ENCODE measurements at regions not wholly inside any gene's neighbourhood (a gene's known extent, or its start where the extent isn't known, plus 50 kb on each side); places are given as distances from the start of the nearest gene placed in this dataset.

DNA sequence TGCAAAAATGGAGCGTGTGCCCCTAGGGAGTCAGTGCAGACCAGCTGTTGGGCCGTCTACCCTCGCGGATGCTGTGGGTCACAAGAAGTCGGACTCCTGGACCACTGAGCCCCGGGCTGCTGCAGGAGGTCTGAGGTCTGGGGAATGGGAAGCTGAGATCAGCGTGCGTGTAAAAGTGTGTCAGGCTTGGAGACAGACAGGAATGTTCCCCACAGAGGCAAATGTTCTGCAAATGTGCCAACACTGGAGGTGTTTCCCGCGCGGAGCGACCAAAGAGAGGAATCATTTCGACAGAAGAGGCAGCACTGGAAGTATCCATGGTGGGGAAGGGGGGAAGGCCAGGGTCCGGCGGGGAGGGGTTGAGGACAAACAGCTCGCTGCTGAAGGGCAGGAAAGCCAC, 643.8 kb upstream of the MGMT start:
- no peaks in the 10 kb centered on the region for H3K27me3 ChIP-seq (ENCODE audit: insufficient read depth)
- no peaks in the 10 kb centered on the region for H3F3A ChIP-seq (replicated peaks; ENCODE audit: insufficient read depth)
- no peaks in the 10 kb centered on the region for H3K9me3 ChIP-seq
- no peak overlapping the region for H3K4me3 ChIP-seq (ENCODE audit: low read depth in 2 of 2, low read length in 1 of 2)
- no peak overlapping the region for H3K4me2 ChIP-seq
- POLR2A ChIA-PET = no interaction called here
- H2AFZ ChIP-seq (ENCODE audit: low read depth) = no peak overlapping the region
- H4K20me1 ChIP-seq (ENCODE audit: insufficient read depth) = no peaks in the 10 kb centered on the region
- H3K36me3 ChIP-seq (replicated peaks in 1 of 2; ENCODE audit: control insufficient read depth in 1 of 2, insufficient read depth in 2 of 2, low read length in 1 of 2) = no peaks in the 10 kb centered on the region
- 62% methylated on average over 16 of the region's 16 CpGs for WGBS (ENCODE audit: low lambda C conversion rate)
- no peaks in the 10 kb centered on the region for H3K9me2 ChIP-seq
- CTCF ChIA-PET = no interaction called here
- no peaks in the 10 kb centered on the region; a peak in 1 of 4 replicates for H3K4me1 ChIP-seq (ENCODE audit: control insufficient read depth in 1 of 2, insufficient read depth in 2 of 2, low read depth in 1 of 2, low read length in 1 of 2)
- DNase-seq = no peak
- H3K79me2 ChIP-seq (ENCODE audit: insufficient read depth) = no peaks in the 10 kb centered on the region
- H3K9ac ChIP-seq = no peak overlapping the region
- H3K27ac ChIP-seq (ENCODE audit: low read depth in 2 of 2, low read length in 1 of 2) = no peak overlapping the region
- TF ChIP-seq, protein P1, sequence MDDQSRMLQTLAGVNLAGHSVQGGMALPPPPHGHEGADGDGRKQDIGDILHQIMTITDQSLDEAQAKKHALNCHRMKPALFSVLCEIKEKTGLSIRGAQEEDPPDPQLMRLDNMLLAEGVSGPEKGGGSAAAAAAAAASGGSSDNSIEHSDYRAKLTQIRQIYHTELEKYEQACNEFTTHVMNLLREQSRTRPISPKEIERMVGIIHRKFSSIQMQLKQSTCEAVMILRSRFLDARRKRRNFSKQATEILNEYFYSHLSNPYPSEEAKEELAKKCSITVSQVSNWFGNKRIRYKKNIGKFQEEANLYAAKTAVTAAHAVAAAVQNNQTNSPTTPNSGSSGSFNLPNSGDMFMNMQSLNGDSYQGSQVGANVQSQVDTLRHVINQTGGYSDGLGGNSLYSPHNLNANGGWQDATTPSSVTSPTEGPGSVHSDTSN (IDR thresholded peaks at IDR 0.05) = no peak
- TF ChIP-seq TAF1 (IDR thresholded peaks at IDR 0.05; ENCODE audit: borderline replicate concordance, low read depth, low read length) (no peak), EZH2phosphoT487 (IDR thresholded peaks at IDR 0.05; ENCODE audit: borderline replicate concordance, low read depth) (no peak), GABPA (IDR thresholded peaks at IDR 0.05; ENCODE audit: low read depth) (no peak), RFX5 (IDR thresholded peaks at IDR 0.05; ENCODE audit: low read length) (no peak), SMC3 (IDR thresholded peaks at IDR 0.05; ENCODE audit: low read depth, low read length) (no peak), SIN3A (IDR thresholded peaks at IDR 0.05; ENCODE audit: borderline replicate concordance, low read depth, low read length) (no peak), EP300 (IDR thresholded peaks at IDR 0.05; ENCODE audit: borderline replicate concordance in 1 of 2, low read depth in 1 of 2, low read length in 1 of 2) (no peak), FOSL2 (IDR thresholded peaks at IDR 0.05; ENCODE audit: borderline replicate concordance, low read depth) (no peak), POLR2AphosphoS5 (IDR thresholded peaks at IDR 0.05; ENCODE audit: low read depth, low read length) (no peak), CHD2 (IDR thresholded peaks at IDR 0.05; ENCODE audit: low read length, partially characterized antibody) (no peak), ELF1 (IDR thresholded peaks at IDR 0.05) (no peak), RCOR1 (IDR thresholded peaks at IDR 0.05; ENCODE audit: low read length) (no peak), FOXM1 (IDR thresholded peaks at IDR 0.05; ENCODE audit: low read depth) (no peak)
- TF ChIP-seq, protein P2, sequence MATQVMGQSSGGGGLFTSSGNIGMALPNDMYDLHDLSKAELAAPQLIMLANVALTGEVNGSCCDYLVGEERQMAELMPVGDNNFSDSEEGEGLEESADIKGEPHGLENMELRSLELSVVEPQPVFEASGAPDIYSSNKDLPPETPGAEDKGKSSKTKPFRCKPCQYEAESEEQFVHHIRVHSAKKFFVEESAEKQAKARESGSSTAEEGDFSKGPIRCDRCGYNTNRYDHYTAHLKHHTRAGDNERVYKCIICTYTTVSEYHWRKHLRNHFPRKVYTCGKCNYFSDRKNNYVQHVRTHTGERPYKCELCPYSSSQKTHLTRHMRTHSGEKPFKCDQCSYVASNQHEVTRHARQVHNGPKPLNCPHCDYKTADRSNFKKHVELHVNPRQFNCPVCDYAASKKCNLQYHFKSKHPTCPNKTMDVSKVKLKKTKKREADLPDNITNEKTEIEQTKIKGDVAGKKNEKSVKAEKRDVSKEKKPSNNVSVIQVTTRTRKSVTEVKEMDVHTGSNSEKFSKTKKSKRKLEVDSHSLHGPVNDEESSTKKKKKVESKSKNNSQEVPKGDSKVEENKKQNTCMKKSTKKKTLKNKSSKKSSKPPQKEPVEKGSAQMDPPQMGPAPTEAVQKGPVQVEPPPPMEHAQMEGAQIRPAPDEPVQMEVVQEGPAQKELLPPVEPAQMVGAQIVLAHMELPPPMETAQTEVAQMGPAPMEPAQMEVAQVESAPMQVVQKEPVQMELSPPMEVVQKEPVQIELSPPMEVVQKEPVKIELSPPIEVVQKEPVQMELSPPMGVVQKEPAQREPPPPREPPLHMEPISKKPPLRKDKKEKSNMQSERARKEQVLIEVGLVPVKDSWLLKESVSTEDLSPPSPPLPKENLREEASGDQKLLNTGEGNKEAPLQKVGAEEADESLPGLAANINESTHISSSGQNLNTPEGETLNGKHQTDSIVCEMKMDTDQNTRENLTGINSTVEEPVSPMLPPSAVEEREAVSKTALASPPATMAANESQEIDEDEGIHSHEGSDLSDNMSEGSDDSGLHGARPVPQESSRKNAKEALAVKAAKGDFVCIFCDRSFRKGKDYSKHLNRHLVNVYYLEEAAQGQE (IDR thresholded peaks at IDR 0.05; ENCODE audit: low read depth, low read length) = no peak
- TF ChIP-seq, protein P3, sequence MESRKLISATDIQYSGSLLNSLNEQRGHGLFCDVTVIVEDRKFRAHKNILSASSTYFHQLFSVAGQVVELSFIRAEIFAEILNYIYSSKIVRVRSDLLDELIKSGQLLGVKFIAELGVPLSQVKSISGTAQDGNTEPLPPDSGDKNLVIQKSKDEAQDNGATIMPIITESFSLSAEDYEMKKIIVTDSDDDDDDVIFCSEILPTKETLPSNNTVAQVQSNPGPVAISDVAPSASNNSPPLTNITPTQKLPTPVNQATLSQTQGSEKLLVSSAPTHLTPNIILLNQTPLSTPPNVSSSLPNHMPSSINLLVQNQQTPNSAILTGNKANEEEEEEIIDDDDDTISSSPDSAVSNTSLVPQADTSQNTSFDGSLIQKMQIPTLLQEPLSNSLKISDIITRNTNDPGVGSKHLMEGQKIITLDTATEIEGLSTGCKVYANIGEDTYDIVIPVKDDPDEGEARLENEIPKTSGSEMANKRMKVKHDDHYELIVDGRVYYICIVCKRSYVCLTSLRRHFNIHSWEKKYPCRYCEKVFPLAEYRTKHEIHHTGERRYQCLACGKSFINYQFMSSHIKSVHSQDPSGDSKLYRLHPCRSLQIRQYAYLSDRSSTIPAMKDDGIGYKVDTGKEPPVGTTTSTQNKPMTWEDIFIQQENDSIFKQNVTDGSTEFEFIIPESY (IDR thresholded peaks at IDR 0.05; ENCODE audit: borderline replicate concordance, low read depth) = no peak
- TF ChIP-seq, protein P4, sequence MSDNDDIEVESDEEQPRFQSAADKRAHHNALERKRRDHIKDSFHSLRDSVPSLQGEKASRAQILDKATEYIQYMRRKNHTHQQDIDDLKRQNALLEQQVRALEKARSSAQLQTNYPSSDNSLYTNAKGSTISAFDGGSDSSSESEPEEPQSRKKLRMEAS (IDR thresholded peaks at IDR 0.05; ENCODE audit: low read depth) = no peak
- TF ChIP-seq, protein P5, sequence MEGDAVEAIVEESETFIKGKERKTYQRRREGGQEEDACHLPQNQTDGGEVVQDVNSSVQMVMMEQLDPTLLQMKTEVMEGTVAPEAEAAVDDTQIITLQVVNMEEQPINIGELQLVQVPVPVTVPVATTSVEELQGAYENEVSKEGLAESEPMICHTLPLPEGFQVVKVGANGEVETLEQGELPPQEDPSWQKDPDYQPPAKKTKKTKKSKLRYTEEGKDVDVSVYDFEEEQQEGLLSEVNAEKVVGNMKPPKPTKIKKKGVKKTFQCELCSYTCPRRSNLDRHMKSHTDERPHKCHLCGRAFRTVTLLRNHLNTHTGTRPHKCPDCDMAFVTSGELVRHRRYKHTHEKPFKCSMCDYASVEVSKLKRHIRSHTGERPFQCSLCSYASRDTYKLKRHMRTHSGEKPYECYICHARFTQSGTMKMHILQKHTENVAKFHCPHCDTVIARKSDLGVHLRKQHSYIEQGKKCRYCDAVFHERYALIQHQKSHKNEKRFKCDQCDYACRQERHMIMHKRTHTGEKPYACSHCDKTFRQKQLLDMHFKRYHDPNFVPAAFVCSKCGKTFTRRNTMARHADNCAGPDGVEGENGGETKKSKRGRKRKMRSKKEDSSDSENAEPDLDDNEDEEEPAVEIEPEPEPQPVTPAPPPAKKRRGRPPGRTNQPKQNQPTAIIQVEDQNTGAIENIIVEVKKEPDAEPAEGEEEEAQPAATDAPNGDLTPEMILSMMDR (IDR thresholded peaks at IDR 0.05) = no peak
